ENCODE measurements at regions not wholly inside any gene's neighbourhood (a gene's known extent, or its start where the extent isn't known, plus 50 kb on each side); places are given as distances from the start of the nearest gene placed in this dataset.
A peak's percentile ranks its signal among the peaks of the same experiment; 100 is the strongest.

DNA sequence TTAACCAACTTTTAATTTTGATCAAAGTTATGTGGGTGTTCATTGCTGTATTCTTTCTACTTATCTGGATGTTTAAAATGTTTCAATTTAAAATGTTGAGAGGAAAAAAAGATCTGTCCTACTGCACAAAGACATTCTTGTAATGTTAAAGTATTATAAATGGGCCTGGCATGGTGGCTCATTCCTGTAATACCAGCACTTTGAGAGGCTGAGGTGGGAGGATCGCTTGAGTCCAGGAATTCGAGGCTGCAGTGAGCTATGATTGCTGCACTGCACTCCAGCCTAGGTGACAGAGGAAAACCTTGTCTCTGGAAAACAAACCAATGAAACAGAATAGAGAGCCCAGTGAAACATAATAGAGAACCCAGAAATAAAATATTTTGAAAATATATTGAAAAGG, 65.5 kb upstream of the LRRC8B start:
- Histone ChIP-seq H3K4me3 (ENCODE audit: low read depth in 1 of 3, low read length in 3 of 3) (no peak overlapping the region), H3K27ac (ENCODE audit: low read depth in 1 of 3, low read length in 2 of 3) (no peak overlapping the region), H3K36me3 (ENCODE audit: control insufficient read depth in 3 of 3, insufficient read depth in 2 of 3, low read depth in 1 of 3, low read length in 3 of 3) (no peaks in the 10 kb centered on the region), H3K9me3 (ENCODE audit: control insufficient read depth in 2 of 2, insufficient read depth in 1 of 2, low read depth in 1 of 2, low read length in 1 of 2) (no peaks in the 10 kb centered on the region), H3K4me1 (ENCODE audit: control insufficient read depth in 3 of 3, insufficient read depth in 2 of 3, low read depth in 1 of 3, low read length in 2 of 3) (no peaks in the 10 kb centered on the region), H3K27me3 (ENCODE audit: control insufficient read depth in 3 of 3, insufficient read depth in 3 of 3, low read length in 3 of 3) (peaks cover 0 to 2% (median 0%) of the 10 kb centered on the region in 3 donors)
- WGBS, 3 donors: 95 to 97% (median 95%) methylated on average over 2 of the region's 2 CpGs
- no peak for DNase-seq
- FAIRE-seq: no peak

DNA sequence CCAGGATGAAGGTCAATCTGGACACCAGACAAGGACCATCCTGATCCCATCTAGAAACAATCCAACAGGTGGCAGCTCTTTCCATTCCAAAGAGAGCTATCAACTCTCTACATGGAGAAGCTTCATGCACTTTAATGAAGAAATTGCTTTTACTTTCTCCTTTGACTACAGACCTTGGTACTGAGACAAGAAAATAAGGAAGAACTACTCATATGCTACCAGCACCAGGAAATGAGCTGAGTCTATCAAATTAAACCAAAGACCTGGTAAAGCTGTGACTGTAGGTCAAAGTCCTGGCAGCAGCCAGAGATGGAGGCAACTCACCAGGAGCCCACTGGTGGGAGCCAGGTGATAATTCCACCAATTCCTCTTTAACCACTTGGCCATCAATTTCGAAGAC, 64.3 kb upstream of the LRRC8B start:
- no peak overlapping the region for H3K27ac ChIP-seq (ENCODE audit: low read depth in 1 of 3, low read length in 2 of 3)
- FAIRE-seq (no peak), DNase-seq (peak; percentile 21 to 25)
- no peaks in the 10 kb centered on the region for H3K4me1 ChIP-seq (ENCODE audit: control insufficient read depth in 3 of 3, insufficient read depth in 2 of 3, low read depth in 1 of 3, low read length in 2 of 3)
- 80 to 85% (median 84%) methylated on average over 1 of the region's 1 CpG for WGBS, 3 donors
- no peaks in the 10 kb centered on the region for H3K36me3 ChIP-seq (ENCODE audit: control insufficient read depth in 3 of 3, insufficient read depth in 2 of 3, low read depth in 1 of 3, low read length in 3 of 3)
- peaks cover 0 to 2% (median 0%) of the 10 kb centered on the region in 3 donors for H3K27me3 ChIP-seq (ENCODE audit: control insufficient read depth in 3 of 3, insufficient read depth in 3 of 3, low read length in 3 of 3)
- no peaks in the 10 kb centered on the region for H3K9me3 ChIP-seq (ENCODE audit: control insufficient read depth in 2 of 2, insufficient read depth in 1 of 2, low read depth in 1 of 2, low read length in 1 of 2)
- no peak overlapping the region for H3K4me3 ChIP-seq (ENCODE audit: low read depth in 1 of 3, low read length in 3 of 3)

DNA sequence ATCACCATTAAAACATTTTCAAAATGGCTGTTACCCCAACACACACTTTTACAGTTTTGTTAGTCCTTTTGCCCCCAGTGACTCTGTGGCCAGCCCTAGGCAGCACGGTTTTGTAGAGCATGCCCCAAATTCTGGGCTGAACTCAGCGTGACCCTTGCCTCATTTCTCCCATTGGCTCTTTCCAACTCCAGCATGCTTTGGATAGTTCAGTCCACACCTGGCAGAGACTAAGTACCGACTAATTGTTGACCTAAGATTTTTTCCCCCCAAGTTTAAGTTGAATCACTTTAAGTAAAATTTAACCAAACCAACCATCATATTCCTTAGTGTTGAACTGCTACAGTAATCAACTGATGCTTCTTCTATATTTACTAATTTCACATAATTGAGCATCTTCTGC, 62.4 kb upstream of the LRRC8B start:
- Histone ChIP-seq H3K4me3 (ENCODE audit: low read depth in 1 of 3, low read length in 3 of 3) (no peak overlapping the region), H3K27ac (ENCODE audit: low read depth in 1 of 3, low read length in 2 of 3) (no peak overlapping the region), H3K27me3 (ENCODE audit: control insufficient read depth in 3 of 3, insufficient read depth in 3 of 3, low read length in 3 of 3) (peaks cover 0 to 2% (median 0%) of the 10 kb centered on the region in 3 donors), H3K36me3 (ENCODE audit: control insufficient read depth in 3 of 3, insufficient read depth in 2 of 3, low read depth in 1 of 3, low read length in 3 of 3) (no peaks in the 10 kb centered on the region), H3K4me1 (ENCODE audit: control insufficient read depth in 3 of 3, insufficient read depth in 2 of 3, low read depth in 1 of 3, low read length in 2 of 3) (no peaks in the 10 kb centered on the region), H3K9me3 (ENCODE audit: control insufficient read depth in 2 of 2, insufficient read depth in 1 of 2, low read depth in 1 of 2, low read length in 1 of 2) (no peaks in the 10 kb centered on the region)
- DNase-seq (no peak), FAIRE-seq (no peak)
- 69 to 85% (median 77%) methylated on average over 3 of the region's 3 CpGs for WGBS, 3 donors

DNA sequence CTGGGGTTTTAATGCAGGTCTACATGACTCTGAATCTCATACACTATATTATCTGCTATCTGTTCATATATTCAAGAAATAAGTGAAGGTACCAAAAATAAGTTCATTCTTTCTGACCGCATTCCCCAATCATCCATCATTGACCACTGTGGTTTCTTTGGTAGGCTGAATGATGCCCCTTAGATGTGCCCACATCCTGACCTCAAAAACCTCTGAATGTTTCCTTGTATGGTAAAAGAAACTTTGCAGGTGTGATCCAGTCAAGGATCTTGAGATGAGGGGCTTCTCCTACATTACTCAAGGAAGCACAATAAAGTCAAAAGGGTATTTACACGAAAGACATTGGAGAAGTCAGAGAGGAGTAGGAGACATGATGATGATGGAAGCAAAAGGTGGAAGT, 60.6 kb upstream of the LRRC8B start:
- WGBS, 3 donors: 30 to 56% (median 53%) methylated on average over 2 of the region's 2 CpGs
- H3K4me3 ChIP-seq (ENCODE audit: low read depth in 1 of 3, low read length in 3 of 3): no peak overlapping the region
- H3K9me3 ChIP-seq (ENCODE audit: control insufficient read depth in 2 of 2, insufficient read depth in 1 of 2, low read depth in 1 of 2, low read length in 1 of 2): no peaks in the 10 kb centered on the region
- peaks cover 0 to 2% (median 0%) of the 10 kb centered on the region in 3 donors for H3K27me3 ChIP-seq (ENCODE audit: control insufficient read depth in 3 of 3, insufficient read depth in 3 of 3, low read length in 3 of 3)
- no peaks in the 10 kb centered on the region for H3K36me3 ChIP-seq (ENCODE audit: control insufficient read depth in 3 of 3, insufficient read depth in 2 of 3, low read depth in 1 of 3, low read length in 3 of 3)
- DNase-seq: no peak
- FAIRE-seq: no peak
- no peaks in the 10 kb centered on the region for H3K4me1 ChIP-seq (ENCODE audit: control insufficient read depth in 3 of 3, insufficient read depth in 2 of 3, low read depth in 1 of 3, low read length in 2 of 3)
- no peak overlapping the region for H3K27ac ChIP-seq (ENCODE audit: low read depth in 1 of 3, low read length in 2 of 3)

DNA sequence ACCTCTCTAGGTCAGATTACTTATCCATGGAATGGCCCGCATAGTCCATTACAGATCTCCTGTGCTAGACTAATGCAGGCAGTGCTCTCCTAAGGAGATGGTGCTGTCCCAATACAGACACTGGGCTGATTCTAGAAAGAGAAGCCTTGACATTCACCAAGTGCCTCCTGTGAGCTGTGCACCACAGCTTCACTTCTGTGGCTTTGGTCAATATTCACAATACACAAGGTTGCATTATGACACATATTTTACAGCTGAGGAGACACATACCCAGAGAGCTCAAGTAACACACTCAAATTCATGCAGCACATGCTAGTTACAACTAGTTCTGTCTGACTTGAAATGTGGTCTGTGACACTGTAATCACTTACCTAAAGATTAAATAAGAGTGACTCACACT, 59.4 kb upstream of the LRRC8B start:
- H3K27me3 ChIP-seq (ENCODE audit: control insufficient read depth in 3 of 3, insufficient read depth in 3 of 3, low read length in 3 of 3): peaks cover 0 to 2% (median 0%) of the 10 kb centered on the region in 3 donors
- H3K9me3 ChIP-seq (ENCODE audit: control insufficient read depth in 2 of 2, insufficient read depth in 1 of 2, low read depth in 1 of 2, low read length in 1 of 2): no peaks in the 10 kb centered on the region
- no peaks in the 10 kb centered on the region for H3K36me3 ChIP-seq (ENCODE audit: control insufficient read depth in 3 of 3, insufficient read depth in 2 of 3, low read depth in 1 of 3, low read length in 3 of 3)
- no peak overlapping the region for H3K27ac ChIP-seq (ENCODE audit: low read depth in 1 of 3, low read length in 2 of 3)
- 92 to 99% (median 94%) methylated on average over 1 of the region's 1 CpG for WGBS, 3 donors
- FAIRE-seq (no peak), DNase-seq (no peak)
- no peaks in the 10 kb centered on the region for H3K4me1 ChIP-seq (ENCODE audit: control insufficient read depth in 3 of 3, insufficient read depth in 2 of 3, low read depth in 1 of 3, low read length in 2 of 3)
- no peak overlapping the region for H3K4me3 ChIP-seq (ENCODE audit: low read depth in 1 of 3, low read length in 3 of 3)

DNA sequence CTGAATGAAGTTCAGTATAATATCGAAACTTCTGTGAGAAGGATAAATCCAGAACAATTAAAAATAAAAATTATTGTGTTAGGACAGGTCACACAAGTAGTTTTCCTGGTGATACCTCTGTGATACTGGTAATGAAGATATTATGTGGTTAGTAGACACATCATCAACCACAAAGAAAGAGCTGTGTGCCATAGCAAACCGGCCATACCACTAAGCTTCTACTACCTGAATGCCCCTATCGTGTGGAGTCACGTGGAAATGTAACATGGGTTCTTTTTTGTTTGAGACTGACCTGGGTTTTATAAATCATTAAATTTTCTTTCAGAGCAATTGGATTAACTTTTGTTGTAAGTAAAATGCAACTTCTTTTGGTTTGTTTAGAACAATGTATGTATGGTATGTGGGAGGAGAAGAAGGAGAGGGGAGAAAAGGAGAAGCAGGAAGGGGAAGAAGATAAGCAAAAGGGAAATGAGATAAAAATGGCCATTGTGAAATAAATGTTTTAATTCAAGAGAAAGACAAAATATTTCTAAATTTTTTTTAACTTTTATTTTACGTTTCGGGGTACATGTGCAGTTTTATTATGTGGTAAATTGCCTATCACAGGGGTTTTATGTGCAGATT, 58.2 kb upstream of the LRRC8B start:
- Histone ChIP-seq H3K4me3 (ENCODE audit: low read depth in 1 of 3, low read length in 3 of 3) (no peak overlapping the region), H3K27ac (ENCODE audit: low read depth in 1 of 3, low read length in 2 of 3) (no peak overlapping the region), H3K36me3 (ENCODE audit: control insufficient read depth in 3 of 3, insufficient read depth in 2 of 3, low read depth in 1 of 3, low read length in 3 of 3) (no peaks in the 10 kb centered on the region), H3K4me1 (ENCODE audit: control insufficient read depth in 3 of 3, insufficient read depth in 2 of 3, low read depth in 1 of 3, low read length in 2 of 3) (no peaks in the 10 kb centered on the region), H3K9me3 (ENCODE audit: control insufficient read depth in 2 of 2, insufficient read depth in 1 of 2, low read depth in 1 of 2, low read length in 1 of 2) (no peaks in the 10 kb centered on the region), H3K27me3 (ENCODE audit: control insufficient read depth in 3 of 3, insufficient read depth in 3 of 3, low read length in 3 of 3) (peaks cover 0 to 2% (median 0%) of the 10 kb centered on the region in 3 donors)
- 58 to 66% (median 62%) methylated on average over 6 of the region's 6 CpGs for WGBS, 3 donors
- FAIRE-seq (no peak), DNase-seq (no peak)

DNA sequence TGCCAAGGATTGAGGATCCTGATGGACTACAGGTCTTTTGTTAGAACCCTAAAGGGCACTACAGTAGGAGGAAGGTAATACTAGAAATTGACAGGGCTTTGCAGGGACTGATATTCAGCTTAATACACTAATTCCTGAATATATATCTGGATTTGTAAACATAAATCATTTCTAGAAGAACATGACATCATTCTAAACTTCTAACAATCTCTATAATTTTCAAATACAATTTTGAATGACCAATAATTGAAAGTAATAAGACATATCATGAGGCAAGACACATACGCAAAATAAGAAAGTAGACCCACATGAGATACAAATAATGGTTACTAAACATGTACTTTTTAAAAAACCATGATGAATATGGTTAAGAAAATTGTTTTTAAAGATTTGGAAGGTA, 52.4 kb upstream of the LRRC8B start:
- no peak for DNase-seq
- H3K27ac ChIP-seq (ENCODE audit: low read depth in 1 of 3, low read length in 2 of 3): no peak overlapping the region
- no peak overlapping the region for H3K4me3 ChIP-seq (ENCODE audit: low read depth in 1 of 3, low read length in 3 of 3)
- no peak for FAIRE-seq
- H3K9me3 ChIP-seq (ENCODE audit: control insufficient read depth in 2 of 2, insufficient read depth in 1 of 2, low read depth in 1 of 2, low read length in 1 of 2): no peaks in the 10 kb centered on the region
- H3K4me1 ChIP-seq (ENCODE audit: control insufficient read depth in 3 of 3, insufficient read depth in 2 of 3, low read depth in 1 of 3, low read length in 2 of 3): no peaks in the 10 kb centered on the region
- H3K36me3 ChIP-seq (ENCODE audit: control insufficient read depth in 3 of 3, insufficient read depth in 2 of 3, low read depth in 1 of 3, low read length in 3 of 3): peaks cover 0 to 5% (median 0%) of the 10 kb centered on the region in 3 donors
- no peaks in the 10 kb centered on the region for H3K27me3 ChIP-seq (ENCODE audit: control insufficient read depth in 3 of 3, insufficient read depth in 3 of 3, low read length in 3 of 3)
- WGBS, 3 donors: 62 to 98% (median 93%) methylated on average over 1 of the region's 1 CpG

DNA sequence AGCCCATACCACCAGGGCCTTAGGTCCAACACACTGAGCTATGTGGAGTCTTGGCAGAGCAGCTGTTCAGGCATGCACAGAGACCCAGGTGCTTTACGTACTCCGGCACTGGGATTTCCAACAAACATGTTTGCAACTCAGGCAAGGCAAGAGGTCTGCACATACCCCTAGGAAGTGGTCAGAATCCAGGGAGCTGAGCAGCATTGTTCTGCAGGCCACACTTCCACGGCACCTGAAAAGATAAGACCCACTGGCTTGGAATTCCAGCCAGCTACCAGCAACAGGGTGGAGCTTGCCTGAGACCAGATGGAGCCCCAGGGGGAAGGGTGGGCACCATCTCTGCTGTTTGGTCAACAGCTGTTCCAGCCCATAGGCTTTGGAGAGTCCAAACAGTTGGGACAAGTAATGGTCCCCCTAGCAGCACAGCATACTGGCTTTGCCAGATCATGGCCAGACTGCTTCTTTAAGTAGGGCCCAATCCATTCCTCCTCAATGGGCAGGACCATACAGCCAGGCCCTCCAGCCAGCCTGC, 51.7 kb upstream of the LRRC8B start:
- 94 to 100% (median 95%) methylated on average over 3 of the region's 3 CpGs for WGBS, 3 donors

More for the DNA sequence above, 51.7 kb upstream of the LRRC8B start:
- H3K27ac ChIP-seq (ENCODE audit: low read depth in 1 of 3, low read length in 2 of 3): no peak overlapping the region
- H3K4me1 ChIP-seq (ENCODE audit: control insufficient read depth in 3 of 3, insufficient read depth in 2 of 3, low read depth in 1 of 3, low read length in 2 of 3): no peaks in the 10 kb centered on the region
- peaks cover 0 to 5% (median 0%) of the 10 kb centered on the region in 3 donors for H3K36me3 ChIP-seq (ENCODE audit: control insufficient read depth in 3 of 3, insufficient read depth in 2 of 3, low read depth in 1 of 3, low read length in 3 of 3)
- DNase-seq (no peak), FAIRE-seq (no peak)
- H3K4me3 ChIP-seq (ENCODE audit: low read depth in 1 of 3, low read length in 3 of 3): no peak overlapping the region
- H3K9me3 ChIP-seq (ENCODE audit: control insufficient read depth in 2 of 2, insufficient read depth in 1 of 2, low read depth in 1 of 2, low read length in 1 of 2): no peaks in the 10 kb centered on the region
- no peaks in the 10 kb centered on the region for H3K27me3 ChIP-seq (ENCODE audit: control insufficient read depth in 3 of 3, insufficient read depth in 3 of 3, low read length in 3 of 3)
